Activated CD8-positive, alpha-beta memory T cell treated with anti-CD3 and anti-CD28 coated beads, Interleukin-2, amount 10 ng/mL, durations not matched to agents 7 days and 5 days (primary cell): ENCODE measurements at regions not wholly inside any gene's neighbourhood (a gene's known extent, or its start where the extent isn't known, plus 50 kb on each side); places are given as distances from the start of the nearest gene placed in this dataset.

Experiments used
- ATAC-seq: fragments of 150-1000 bp; cut with Tn5 transposase; one replicate; pipeline ENCODE4 v1.10.0; 2021; ENCODE audit warnings: moderate library complexity
- CTCF ChIA-PET: fragments of 350-600 bp; sonication (Branson Sonifier 250); formaldehyde crosslinking; loops from one replicate; lab custom pipeline; 2021; ENCODE audit warnings: antibody characterized with exemption; lab: Charles Lee
- DNase-seq: peaks from one replicate; pipeline ENCODE4 v3.0.0-alpha.2; 2020
- H3K27ac Mint-ChIP-seq: one replicate; pipeline ENCODE4 v1.8.0; 2021; ENCODE audit warnings: mild to moderate bottlenecking, mixed read lengths
- H3K27me3 Mint-ChIP-seq: one replicate; pipeline ENCODE4 v1.8.0; 2021; ENCODE audit warnings: mixed read lengths
- H3K36me3 Mint-ChIP-seq: one replicate; pipeline ENCODE4 v1.8.0; 2021; ENCODE audit warnings: mild to moderate bottlenecking, mixed read lengths
- H3K4me1 Mint-ChIP-seq: one replicate; pipeline ENCODE4 v1.8.0; 2021; ENCODE audit warnings: mixed read lengths
- H3K4me3 Mint-ChIP-seq: one replicate; pipeline ENCODE4 v1.8.0; 2021; ENCODE audit warnings: mild to moderate bottlenecking, moderate library complexity, mixed read lengths
- H3K9me3 Mint-ChIP-seq: one replicate; pipeline ENCODE4 v1.8.0; 2022; ENCODE audit warnings: low read depth, mixed read lengths

DNA sequence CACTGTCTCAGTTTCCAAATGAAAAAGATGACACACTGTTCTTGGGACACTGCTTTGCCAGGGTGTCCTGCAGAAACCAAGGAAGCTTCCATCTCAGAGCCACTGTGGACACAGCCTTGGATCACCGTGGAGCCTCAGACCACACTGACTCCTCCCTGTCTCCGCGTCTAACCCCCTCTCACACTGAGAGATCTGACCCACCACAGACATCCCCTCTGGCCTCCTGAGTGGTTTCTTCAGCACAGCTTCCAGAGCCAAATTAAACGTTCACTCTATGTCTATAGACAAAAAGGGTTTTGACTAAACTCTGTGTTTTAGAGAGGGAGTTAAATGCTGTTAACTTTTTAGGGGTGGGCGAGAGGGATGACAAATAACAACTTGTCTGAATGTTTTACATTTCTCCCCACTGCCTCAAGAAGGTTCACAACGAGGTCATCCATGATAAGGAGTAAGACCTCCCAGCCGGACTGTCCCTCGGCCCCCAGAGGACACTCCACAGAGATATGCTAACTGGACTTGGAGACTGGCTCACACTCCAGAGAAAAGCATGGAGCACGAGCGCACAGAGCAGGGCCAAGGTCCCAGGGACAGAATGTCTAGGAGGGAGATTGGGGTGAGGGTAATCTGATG lies 113.4 kb upstream of the PKDCC start:
- Mint-ChIP-seq H3K9me3 (no peaks in the 10 kb centered on the region), H3K4me3 (no peak overlapping the region), H3K27ac (no peak overlapping the region), H3K4me1 (no peaks in the 10 kb centered on the region), H3K36me3 (no peaks in the 10 kb centered on the region), H3K27me3 (peaks cover 7% of the 10 kb centered on the region)
- no peak for ATAC-seq
- DNase-seq: no peak
- CTCF ChIA-PET: no interaction called here

DNA sequence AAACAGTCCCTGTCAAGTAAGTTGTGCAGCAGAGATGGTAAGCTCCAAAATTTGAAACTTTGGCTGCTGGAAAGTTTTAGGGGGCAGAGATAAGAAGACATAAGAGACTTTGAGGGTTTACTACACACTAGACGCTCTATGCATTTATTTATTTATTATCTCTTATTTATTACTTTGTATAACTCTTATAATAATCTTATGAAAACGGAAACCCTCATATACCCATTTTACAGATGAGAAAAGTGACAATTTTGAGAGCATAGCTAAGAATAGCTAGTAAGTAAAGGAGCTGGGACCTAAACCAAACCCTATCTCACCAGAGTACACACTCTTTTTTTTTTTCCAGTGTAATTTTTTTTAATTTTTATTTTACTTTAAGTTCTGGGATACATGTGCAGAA lies 112.8 kb upstream of the PKDCC start:
- no peak for ATAC-seq
- no peak for DNase-seq
- Mint-ChIP-seq H3K27ac (no peak overlapping the region), H3K36me3 (no peaks in the 10 kb centered on the region), H3K9me3 (no peaks in the 10 kb centered on the region), H3K27me3 (peaks cover 7% of the 10 kb centered on the region), H3K4me1 (no peaks in the 10 kb centered on the region), H3K4me3 (no peak overlapping the region)
- CTCF ChIA-PET: no interaction called here

DNA sequence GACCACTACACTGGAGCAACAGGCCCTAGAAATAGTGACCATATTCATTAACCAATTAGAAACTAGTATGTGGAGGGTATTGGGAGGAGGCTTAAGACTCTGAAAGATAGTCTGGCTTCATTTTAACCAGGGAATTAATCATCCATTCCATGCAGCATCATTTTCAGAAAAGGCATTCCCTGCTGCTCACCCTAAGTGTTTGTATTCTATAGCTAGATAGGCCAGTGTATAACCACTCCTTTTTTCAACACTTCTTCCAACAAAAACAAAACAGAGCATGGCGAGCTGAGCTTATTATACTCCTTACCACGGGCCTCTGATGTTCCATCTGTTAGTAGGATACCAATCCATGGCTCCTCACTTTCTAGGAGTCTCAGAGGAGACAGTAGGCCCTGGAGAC lies 112.0 kb upstream of the PKDCC start:
- CTCF ChIA-PET: no interaction called here
- DNase-seq: no peak
- H3K27ac Mint-ChIP-seq: no peak overlapping the region
- ATAC-seq: no peak
- no peaks in the 10 kb centered on the region for H3K4me1 Mint-ChIP-seq
- H3K27me3 Mint-ChIP-seq: peaks cover 7% of the 10 kb centered on the region
- H3K36me3 Mint-ChIP-seq: no peaks in the 10 kb centered on the region
- no peaks in the 10 kb centered on the region for H3K9me3 Mint-ChIP-seq
- H3K4me3 Mint-ChIP-seq: no peak overlapping the region

DNA sequence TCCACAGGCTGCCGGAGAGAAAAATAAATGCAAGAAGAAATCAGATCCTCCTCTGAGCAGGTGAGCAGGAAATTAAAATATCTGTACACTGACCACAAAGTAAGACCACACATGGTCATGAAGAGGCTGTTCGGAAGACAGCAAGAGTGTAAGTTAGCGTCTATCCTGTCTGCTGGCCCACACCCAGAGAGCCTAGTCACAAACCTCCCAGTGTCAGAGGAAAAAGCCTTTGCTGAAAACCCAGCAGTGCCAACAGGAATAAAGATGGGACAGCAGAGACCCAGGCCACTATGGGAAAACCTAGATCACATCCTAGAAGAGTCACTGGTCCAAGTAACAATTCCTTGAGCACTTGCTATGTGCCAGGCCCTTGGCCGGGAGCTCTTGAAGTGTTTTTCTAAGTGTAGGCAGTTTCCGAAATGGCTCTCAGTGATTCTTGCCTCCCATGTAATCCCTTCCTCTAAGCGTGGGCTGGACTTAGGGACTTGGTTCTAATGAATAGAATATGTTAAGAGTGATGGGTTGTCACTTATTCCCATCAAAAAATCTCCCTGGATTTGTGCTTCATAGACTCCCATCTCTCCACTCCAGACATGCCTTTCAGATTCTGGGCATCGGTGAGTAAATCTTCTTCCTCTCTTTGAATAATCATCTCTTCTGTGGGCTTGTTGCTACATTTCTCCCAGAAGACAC lies 110.9 kb upstream of the PKDCC start:
- no peaks in the 10 kb centered on the region for H3K4me1 Mint-ChIP-seq
- ATAC-seq (no peak), DNase-seq (no peak)
- H3K36me3 Mint-ChIP-seq: no peaks in the 10 kb centered on the region
- H3K4me3 Mint-ChIP-seq: no peak overlapping the region
- H3K27me3 Mint-ChIP-seq: peaks cover 2% of the 10 kb centered on the region
- no peak overlapping the region for H3K27ac Mint-ChIP-seq
- no peaks in the 10 kb centered on the region for H3K9me3 Mint-ChIP-seq
- CTCF ChIA-PET: no interaction called here

DNA sequence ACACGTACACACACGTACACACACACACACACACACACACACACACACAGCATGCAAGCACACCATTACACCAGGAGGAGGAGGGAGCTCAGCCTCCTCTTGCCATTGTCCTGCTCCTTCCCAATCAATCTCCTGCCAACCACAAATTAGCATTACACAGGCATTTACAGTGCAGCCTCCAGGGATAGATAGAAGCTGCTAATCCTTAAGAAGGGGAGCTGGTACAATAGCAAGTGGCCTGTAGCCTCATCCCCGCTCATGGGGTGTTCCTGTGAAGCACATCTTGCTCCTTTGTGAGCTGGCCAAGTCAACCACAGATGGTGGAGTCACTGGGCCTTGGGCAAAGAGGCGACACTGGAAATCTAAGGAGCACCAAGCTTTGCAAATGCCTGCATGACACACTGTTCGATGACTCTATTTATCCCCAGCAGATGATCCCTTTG lies 110.3 kb upstream of the PKDCC start:
- Mint-ChIP-seq H3K27ac (no peak overlapping the region), H3K4me3 (no peak overlapping the region), H3K9me3 (no peaks in the 10 kb centered on the region), H3K36me3 (no peaks in the 10 kb centered on the region), H3K27me3 (no peaks in the 10 kb centered on the region), H3K4me1 (no peaks in the 10 kb centered on the region)
- ATAC-seq: no peak
- no peak for DNase-seq
- CTCF ChIA-PET: no interaction called here

DNA sequence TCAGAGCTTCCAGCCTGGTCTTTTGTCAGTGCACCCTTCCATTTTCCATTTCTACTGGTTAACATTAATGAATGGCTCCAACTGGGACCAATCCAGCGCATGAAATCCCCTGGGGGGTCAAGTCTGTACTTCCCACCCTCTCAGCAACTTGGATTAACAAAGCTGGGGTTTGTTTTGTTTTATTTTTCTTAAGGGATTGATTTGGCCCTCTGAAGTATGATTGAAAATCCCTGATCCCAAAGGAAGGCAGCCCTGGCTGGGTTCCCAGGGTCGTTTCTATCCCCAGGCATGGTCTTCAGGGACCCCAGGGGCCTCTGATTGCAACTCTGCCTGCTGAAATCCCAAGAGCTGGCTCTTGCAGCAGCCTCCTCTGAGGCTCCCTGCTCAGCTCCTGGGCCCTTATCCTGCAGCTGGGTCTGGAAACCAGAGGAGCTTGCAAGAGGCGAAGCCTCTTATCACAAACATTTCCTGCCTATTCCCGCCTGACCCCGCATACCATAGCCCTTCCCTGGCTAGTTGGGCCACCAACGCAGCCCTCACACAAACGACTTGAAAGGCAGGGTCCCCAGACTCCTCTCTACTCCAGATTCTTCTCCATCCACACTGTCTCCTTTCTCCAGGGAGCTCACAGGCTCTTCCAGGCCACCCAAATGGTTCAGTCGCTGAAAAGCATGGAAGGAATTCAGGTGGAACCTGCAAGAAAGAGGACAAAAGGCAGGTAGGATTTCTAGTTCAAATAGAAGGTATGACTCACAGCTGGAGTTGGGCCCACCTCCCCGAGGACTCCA lies 109.7 kb upstream of the PKDCC start:
- H3K4me3 Mint-ChIP-seq: no peak overlapping the region
- CTCF ChIA-PET: no interaction called here
- no peak for DNase-seq
- no peaks in the 10 kb centered on the region for H3K27me3 Mint-ChIP-seq
- no peaks in the 10 kb centered on the region for H3K36me3 Mint-ChIP-seq
- ATAC-seq: no peak
- no peaks in the 10 kb centered on the region for H3K4me1 Mint-ChIP-seq
- H3K9me3 Mint-ChIP-seq: no peaks in the 10 kb centered on the region
- H3K27ac Mint-ChIP-seq: no peak overlapping the region

DNA sequence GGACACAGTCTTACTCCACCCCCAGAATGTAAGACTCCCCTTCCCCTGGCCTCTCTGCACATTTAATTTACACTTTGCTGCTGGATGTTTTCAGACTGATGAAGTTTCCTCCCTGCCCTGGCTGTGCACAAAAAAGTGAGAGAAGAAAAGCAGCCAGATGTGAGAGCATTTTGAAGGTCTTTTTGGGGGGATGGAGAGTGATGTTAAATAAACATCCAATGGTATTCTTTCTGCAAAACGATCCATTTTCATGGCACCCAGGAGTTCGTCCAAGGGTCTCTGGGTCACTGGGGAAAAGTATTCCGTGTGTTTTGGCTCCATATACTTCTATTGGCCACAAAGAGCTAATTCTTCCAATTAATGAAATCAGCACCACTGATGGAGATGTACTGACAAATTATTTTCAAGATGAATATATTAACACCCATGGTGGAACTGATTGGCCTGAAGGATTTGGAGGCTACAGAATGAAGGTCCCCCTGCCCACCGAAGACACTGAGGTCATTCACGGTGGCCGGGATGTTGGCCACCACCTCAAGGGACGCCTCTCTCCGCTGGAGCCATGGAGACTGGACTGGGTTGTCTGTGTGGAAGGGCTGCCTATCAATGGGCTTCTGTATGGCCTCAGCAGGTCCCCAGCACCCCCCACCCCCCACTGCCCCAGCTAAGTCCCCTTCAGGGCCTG lies 107.6 kb upstream of the PKDCC start:
- H3K9me3 Mint-ChIP-seq: no peaks in the 10 kb centered on the region
- H3K27me3 Mint-ChIP-seq: peaks cover 4% of the 10 kb centered on the region
- no peaks in the 10 kb centered on the region for H3K36me3 Mint-ChIP-seq
- no peak for DNase-seq
- no peak overlapping the region for H3K4me3 Mint-ChIP-seq
- no peaks in the 10 kb centered on the region for H3K4me1 Mint-ChIP-seq
- ATAC-seq: no peak
- CTCF ChIA-PET: no interaction called here
- no peak overlapping the region for H3K27ac Mint-ChIP-seq

DNA sequence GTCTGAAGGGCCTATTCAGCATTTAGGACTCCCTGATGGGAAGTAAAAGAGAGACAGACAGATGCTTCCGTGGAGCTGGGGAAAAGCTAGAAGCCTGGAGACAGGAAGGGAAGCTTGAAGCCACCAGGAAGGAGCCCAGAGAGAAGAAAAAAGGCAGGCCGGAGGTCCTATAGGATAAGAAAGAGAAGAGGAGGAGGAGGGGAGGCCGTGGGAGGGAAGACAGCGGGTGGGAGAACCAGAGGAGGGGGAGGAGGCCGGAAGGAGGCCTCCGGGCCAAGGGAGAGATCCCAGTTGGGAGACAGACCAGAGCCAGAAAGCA lies 107.1 kb upstream of the PKDCC start:
- peaks cover 4% of the 10 kb centered on the region for H3K27me3 Mint-ChIP-seq
- DNase-seq (no peak), ATAC-seq (no peak)
- H3K4me3 Mint-ChIP-seq: no peak overlapping the region
- H3K27ac Mint-ChIP-seq: no peak overlapping the region
- no peaks in the 10 kb centered on the region for H3K9me3 Mint-ChIP-seq
- CTCF ChIA-PET: no interaction called here
- no peaks in the 10 kb centered on the region for H3K4me1 Mint-ChIP-seq
- no peaks in the 10 kb centered on the region for H3K36me3 Mint-ChIP-seq

DNA sequence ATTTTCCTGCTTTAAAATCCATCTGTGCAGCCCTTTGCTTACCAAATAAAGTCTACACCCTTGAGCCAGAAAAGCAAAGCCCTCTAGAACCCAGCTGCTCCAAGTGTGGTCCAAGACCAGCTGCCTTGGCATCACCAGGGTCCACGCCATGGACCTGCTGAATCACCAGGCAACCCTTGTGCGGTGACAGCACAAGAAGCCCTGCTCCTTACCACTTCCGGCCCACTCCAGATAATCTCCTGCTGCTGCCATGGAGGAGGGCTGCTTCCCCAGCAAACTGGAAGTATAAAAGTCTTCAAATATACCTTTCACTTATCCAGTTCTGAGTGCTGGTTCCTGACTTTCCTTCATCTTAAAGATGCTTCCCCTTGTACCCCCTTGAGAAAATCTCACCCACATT lies 106.0 kb upstream of the PKDCC start:
- no peaks in the 10 kb centered on the region for H3K4me1 Mint-ChIP-seq
- ATAC-seq (no peak), DNase-seq (no peak)
- CTCF ChIA-PET: no interaction called here
- no peak overlapping the region for H3K4me3 Mint-ChIP-seq
- no peaks in the 10 kb centered on the region for H3K36me3 Mint-ChIP-seq
- H3K27me3 Mint-ChIP-seq: peaks cover 4% of the 10 kb centered on the region
- no peaks in the 10 kb centered on the region for H3K9me3 Mint-ChIP-seq
- no peak overlapping the region for H3K27ac Mint-ChIP-seq

DNA sequence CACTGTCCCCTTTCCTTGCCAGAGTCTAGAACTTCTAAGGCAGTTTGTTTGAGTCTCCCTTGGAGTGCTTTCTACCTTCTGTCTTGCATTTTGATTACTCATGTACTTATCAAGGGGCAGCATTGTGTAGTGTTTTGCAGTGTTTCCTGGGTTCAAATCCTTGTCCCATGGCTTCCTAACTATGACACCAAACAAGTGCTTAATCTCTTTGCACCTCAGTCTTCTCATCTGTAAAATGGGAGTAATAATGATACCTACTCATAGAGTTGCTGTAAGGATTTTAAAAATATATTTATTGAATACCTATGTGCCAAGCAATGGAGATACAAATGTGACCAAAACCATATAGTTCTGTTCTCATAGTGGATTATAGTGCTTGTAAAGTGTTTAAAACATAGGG lies 105.5 kb upstream of the PKDCC start:
- H3K36me3 Mint-ChIP-seq: no peaks in the 10 kb centered on the region
- no peaks in the 10 kb centered on the region for H3K4me1 Mint-ChIP-seq
- H3K9me3 Mint-ChIP-seq: no peaks in the 10 kb centered on the region
- DNase-seq (no peak), ATAC-seq (no peak)
- peaks cover 6% of the 10 kb centered on the region for H3K27me3 Mint-ChIP-seq
- CTCF ChIA-PET: no interaction called here
- H3K4me3 Mint-ChIP-seq: no peak overlapping the region
- H3K27ac Mint-ChIP-seq: no peak overlapping the region

DNA sequence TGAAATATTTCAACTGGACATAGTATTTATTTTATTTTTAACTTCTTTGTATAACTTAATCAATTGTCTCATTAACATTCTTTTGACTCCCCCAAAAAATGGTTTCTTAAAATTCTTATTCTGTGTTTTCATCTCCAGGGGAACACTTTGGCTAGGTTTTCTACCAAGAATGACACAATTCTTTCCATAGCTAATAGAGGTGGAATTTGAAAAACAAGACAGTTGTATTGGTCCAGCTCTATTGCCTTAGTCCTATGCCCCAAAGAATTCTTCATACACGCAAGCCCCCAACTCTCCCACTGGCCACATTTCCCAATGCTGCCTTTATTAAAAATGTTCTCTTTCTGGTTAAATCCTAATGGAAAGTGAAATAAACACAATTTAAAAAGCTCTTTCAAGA lies 104.7 kb upstream of the PKDCC start:
- no peaks in the 10 kb centered on the region for H3K9me3 Mint-ChIP-seq
- CTCF ChIA-PET: no interaction called here
- DNase-seq: no peak

DNA sequence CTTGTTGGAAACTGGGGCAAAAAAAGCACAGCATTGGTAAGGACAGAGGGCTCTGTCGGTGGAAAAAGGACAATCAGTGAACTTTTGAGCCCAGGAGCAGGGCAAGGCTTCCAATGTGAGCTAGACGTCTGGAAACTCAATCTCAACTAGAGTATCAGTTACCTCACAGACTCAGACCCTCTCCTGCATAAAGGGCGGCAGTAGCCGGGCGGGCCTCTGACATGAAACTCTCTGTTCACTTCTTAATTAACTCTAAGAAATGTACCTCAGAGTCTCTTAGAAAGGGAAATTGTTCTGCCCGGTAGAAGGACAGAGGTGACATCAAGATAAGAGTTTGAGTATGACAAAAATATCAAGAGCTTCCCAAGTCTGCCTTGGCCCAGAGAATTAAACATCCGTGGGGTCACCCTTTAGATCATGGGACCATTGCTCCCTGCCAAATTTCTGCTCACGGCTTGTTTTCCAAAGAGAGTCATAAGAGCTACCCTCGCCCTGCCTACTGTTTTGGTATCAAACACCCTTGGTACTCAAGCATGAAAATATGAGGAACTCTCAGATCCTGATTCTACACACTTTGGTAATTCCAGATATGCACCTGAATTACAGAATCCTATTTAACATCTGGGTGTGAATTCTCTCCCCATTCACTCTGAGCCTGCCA lies 103.5 kb upstream of the PKDCC start:
- no peaks in the 10 kb centered on the region for H3K9me3 Mint-ChIP-seq
- H3K4me1 Mint-ChIP-seq: no peaks in the 10 kb centered on the region
- H3K4me3 Mint-ChIP-seq: no peak overlapping the region
- CTCF ChIA-PET: no interaction called here
- DNase-seq (no peak), ATAC-seq (no peak)
- H3K27ac Mint-ChIP-seq: no peak overlapping the region
- peaks cover 8% of the 10 kb centered on the region for H3K27me3 Mint-ChIP-seq
- no peaks in the 10 kb centered on the region for H3K36me3 Mint-ChIP-seq

More for the DNA sequence above, 104.7 kb upstream of the PKDCC start:
- H3K27ac Mint-ChIP-seq: no peak overlapping the region
- no peak overlapping the region for H3K4me3 Mint-ChIP-seq
- H3K27me3 Mint-ChIP-seq: peaks cover 8% of the 10 kb centered on the region
- ATAC-seq: no peak
- H3K4me1 Mint-ChIP-seq: no peaks in the 10 kb centered on the region
- no peaks in the 10 kb centered on the region for H3K36me3 Mint-ChIP-seq

DNA sequence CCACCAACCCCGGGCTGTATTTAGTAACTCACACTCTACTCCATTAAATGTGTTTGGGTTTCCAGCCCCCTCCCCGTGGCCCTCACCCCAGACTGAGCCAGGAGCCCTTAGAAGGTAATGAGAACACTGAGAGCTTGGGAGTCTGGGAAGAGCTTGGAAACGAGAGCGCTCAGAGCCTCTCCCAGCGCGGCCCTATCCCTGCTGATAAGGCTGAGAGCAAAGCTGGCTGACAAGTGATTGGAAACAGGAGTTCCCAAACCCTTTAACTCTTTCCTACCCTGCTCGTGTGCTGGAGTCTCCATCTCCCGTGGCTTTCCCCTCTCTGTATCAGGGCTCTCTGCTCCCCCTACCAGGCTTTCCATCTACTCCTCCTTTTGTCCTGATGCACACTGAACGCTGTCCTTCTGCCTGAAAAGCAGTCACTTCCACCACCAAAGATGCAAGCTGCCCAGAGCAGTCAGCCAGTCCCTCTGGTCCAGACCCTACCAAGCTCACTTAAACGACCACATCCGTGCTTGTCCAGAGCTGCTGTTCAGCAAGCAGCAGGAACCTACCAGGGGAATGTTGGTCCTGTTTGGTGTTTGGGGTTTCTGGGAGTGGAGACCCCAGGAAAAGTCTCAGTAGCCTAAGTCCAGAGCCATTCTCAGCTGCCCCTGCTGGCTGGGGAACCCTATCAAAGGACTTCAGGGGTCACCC lies 100.0 kb upstream of the PKDCC start:
- Mint-ChIP-seq H3K27me3 (peaks cover 8% of the 10 kb centered on the region), H3K27ac (no peak overlapping the region), H3K4me3 (no peak overlapping the region), H3K36me3 (no peaks in the 10 kb centered on the region), H3K4me1 (no peaks in the 10 kb centered on the region), H3K9me3 (no peaks in the 10 kb centered on the region)
- CTCF ChIA-PET: no interaction called here
- ATAC-seq: no peak
- no peak for DNase-seq
